Ishikawa (cell line): ENCODE measurements at regions not wholly inside any gene's neighbourhood (a gene's known extent, or its start where the extent isn't known, plus 50 kb on each side); places are given as distances from the start of the nearest gene placed in this dataset.

Experiments used
- CEBPB ChIP-seq: IDR thresholded peaks from 2 replicates; pipeline ENCODE4 v1.6.1; 2012
- CREB1 ChIP-seq: IDR thresholded peaks from 2 replicates; pipeline ENCODE4 v1.6.1; 2012; ENCODE audit warnings: low read depth
- EGR1 ChIP-seq: IDR thresholded peaks from 2 replicates; pipeline ENCODE4 v1.6.1; 2012
- EP300 ChIP-seq: IDR thresholded peaks from 2 replicates; pipeline ENCODE4 v1.6.1; 2012; ENCODE audit warnings: borderline replicate concordance
- FOXM1 ChIP-seq: IDR thresholded peaks from 2 replicates; pipeline ENCODE4 v1.6.1; 2012; ENCODE audit warnings: low read depth, borderline replicate concordance
- MAX ChIP-seq: IDR thresholded peaks from 2 replicates; pipeline ENCODE4 v1.6.1; 2012
- NFIC ChIP-seq: IDR thresholded peaks from 2 replicates; pipeline ENCODE4 v1.6.1; 2012
- RAD21 ChIP-seq: IDR thresholded peaks from 2 replicates; pipeline ENCODE4 v1.6.1; 2012; ENCODE audit warnings: low read depth
- REST ChIP-seq: IDR thresholded peaks from 2 replicates; pipeline ENCODE4 v1.6.1; 2012; ENCODE audit warnings: low read depth, mild to moderate bottlenecking
- TAF1 ChIP-seq: IDR thresholded peaks from 2 replicates; pipeline ENCODE4 v1.6.1; 2012; ENCODE audit warnings: low read depth, mild to moderate bottlenecking
- TCF12 ChIP-seq: IDR thresholded peaks from 2 replicates; pipeline ENCODE4 v1.6.1; 2012; ENCODE audit warnings: low read depth
- TEAD4 ChIP-seq: IDR thresholded peaks from 2 replicates; pipeline ENCODE4 v1.6.1; 2012
- USF1 ChIP-seq: IDR thresholded peaks from 2 replicates; pipeline ENCODE4 v1.6.1; 2012
- YY1 ChIP-seq: IDR thresholded peaks from 2 replicates; pipeline ENCODE4 v1.6.1; 2012; ENCODE audit warnings: low read depth
- ZBTB7A ChIP-seq: IDR thresholded peaks from 2 replicates; pipeline ENCODE4 v1.6.1; 2012; ENCODE audit warnings: low read depth

- TF ChIP-seq RAD21: no peak
- no peak for TF ChIP-seq MAX
- no peak for TF ChIP-seq TAF1
- TF ChIP-seq REST: no peak
- no peak for TF ChIP-seq YY1
- no peak for TF ChIP-seq EGR1
- TF ChIP-seq USF1: no peak
- no peak for TF ChIP-seq CREB1
- TF ChIP-seq FOXM1: no peak
- TF ChIP-seq ZBTB7A: no peak
- TF ChIP-seq TCF12: no peak
- no peak for TF ChIP-seq NFIC
These were observed 616.6 kb downstream of the SLC16A7 start for GRCh38 chr12:60212159-60213000.

- TF ChIP-seq RAD21: no peak
- no peak for TF ChIP-seq MAX
- no peak for TF ChIP-seq YY1
- no peak for TF ChIP-seq ZBTB7A
- TF ChIP-seq REST: no peak
- TF ChIP-seq CREB1: no peak
These were observed 620.4 kb downstream of the SLC16A7 start for GRCh38 chr12:60216226-60216625.

GRCh38 chr12:60223242-60223641 lies 627.4 kb downstream of the SLC16A7 start:
- TF ChIP-seq TAF1 (no peak), EP300 (no peak), FOXM1 (no peak), CEBPB (no peak), EGR1 (no peak), USF1 (no peak), REST (no peak), YY1 (no peak), TEAD4 (no peak), ZBTB7A (no peak)

GRCh38 chr12:60225216-60226000 lies 629.6 kb downstream of the SLC16A7 start:
- TF ChIP-seq TCF12 (no peak), EP300 (no peak), TEAD4 (no peak), MAX (no peak), RAD21 (no peak), EGR1 (no peak), ZBTB7A (no peak)
